HEK293T (cell line): ENCODE measurements at regions not wholly inside any gene's neighbourhood (a gene's known extent, or its start where the extent isn't known, plus 50 kb on each side); places are given as distances from the start of the nearest gene placed in this dataset.

Experiments
- BHLHE40 ChIP-seq: fragments of 450-650 bp; IDR thresholded peaks from 2 replicates; pipeline ENCODE4 v1.6.1; 2016; ENCODE audit warnings: mild to moderate bottlenecking, moderate library complexity, borderline replicate concordance
- FOXK2 ChIP-seq: fragments of 450-650 bp; IDR thresholded peaks from 2 replicates; pipeline ENCODE4 v1.6.1; 2016; ENCODE audit warnings: mild to moderate bottlenecking
- FOXM1 ChIP-seq: fragments of 450-650 bp; IDR thresholded peaks from 2 replicates; pipeline ENCODE4 v1.6.1; 2017; ENCODE audit warnings: mild to moderate bottlenecking, borderline replicate concordance
- LEF1 ChIP-seq: fragments of 450-650 bp; IDR thresholded peaks from 2 replicates; pipeline ENCODE4 v1.6.1; 2017; ENCODE audit warnings: mild to moderate bottlenecking, borderline replicate concordance
- SP1 ChIP-seq: fragments of 450-650 bp; IDR thresholded peaks from 2 replicates; pipeline ENCODE4 v1.6.1; 2017
- TF ChIP-seq, protein P1 (sequence below): fragments of 450-650 bp; IDR thresholded peaks from 2 replicates; pipeline ENCODE4 v1.6.1; 2016

DNA sequence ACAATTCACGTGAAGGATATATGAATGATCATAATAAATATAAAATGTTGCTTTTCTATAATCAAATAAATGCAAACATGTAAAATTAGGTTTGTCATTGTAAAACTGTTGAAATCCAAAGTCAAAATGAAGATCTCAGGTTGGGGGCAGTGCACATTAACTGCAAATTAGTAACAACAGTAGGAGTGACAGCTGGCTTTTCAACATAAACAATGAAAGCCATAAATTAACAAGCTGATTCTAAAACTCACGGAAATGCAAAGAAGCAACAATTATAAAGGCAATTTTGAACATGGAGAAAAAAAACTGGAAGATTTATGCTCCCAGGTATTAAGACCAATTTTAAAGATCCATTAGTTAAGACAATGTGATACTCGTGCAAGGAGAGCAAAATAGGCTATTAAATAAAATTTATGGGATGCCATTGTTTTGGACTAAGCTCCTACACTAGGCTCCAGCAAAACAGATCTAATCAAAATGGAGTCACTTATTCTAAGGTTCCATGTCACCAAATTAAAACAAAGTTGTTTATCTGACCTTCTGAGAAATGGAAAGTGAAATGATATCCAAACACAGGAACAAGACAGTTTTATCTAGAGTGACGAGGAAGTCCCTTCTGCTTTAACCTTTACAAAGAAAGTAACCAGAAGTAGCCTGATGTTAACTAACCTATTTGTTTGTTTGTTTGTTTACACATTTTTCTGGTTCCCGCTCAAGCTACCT lies 770.8 kb downstream of the EPHA7 start:
- no peak for TF ChIP-seq FOXM1
- no peak for TF ChIP-seq SP1
- TF ChIP-seq, protein P1, sequence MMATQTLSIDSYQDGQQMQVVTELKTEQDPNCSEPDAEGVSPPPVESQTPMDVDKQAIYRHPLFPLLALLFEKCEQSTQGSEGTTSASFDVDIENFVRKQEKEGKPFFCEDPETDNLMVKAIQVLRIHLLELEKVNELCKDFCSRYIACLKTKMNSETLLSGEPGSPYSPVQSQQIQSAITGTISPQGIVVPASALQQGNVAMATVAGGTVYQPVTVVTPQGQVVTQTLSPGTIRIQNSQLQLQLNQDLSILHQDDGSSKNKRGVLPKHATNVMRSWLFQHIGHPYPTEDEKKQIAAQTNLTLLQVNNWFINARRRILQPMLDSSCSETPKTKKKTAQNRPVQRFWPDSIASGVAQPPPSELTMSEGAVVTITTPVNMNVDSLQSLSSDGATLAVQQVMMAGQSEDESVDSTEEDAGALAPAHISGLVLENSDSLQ = peak; percentile 76
- no peak for TF ChIP-seq BHLHE40
- no peak for TF ChIP-seq LEF1
- TF ChIP-seq FOXK2 = no peak
